GM12872 (cell line): ENCODE measurements at regions not wholly inside any gene's neighbourhood (a gene's known extent, or its start where the extent isn't known, plus 50 kb on each side); places are given as distances from the start of the nearest gene placed in this dataset.
A peak's percentile ranks its signal among the peaks of the same experiment; 100 is the strongest.

ENCODE experiments used
- CTCF ChIP-seq: IDR thresholded peaks from 3 replicates; pipeline ENCODE4 v1.5.1; 2011; ENCODE audit warnings: low read depth, mild to moderate bottlenecking, low read length, moderate library complexity; ENCODE audit not compliant: insufficient read depth

GRCh38 chr1:185681034-185681633, 53.1 kb upstream of the HMCN1 start:
- peak; percentile 56 for TF ChIP-seq CTCF

- no peak for TF ChIP-seq CTCF
Measured at GRCh38 chr1:185680453-185680852, 53.7 kb upstream of the HMCN1 start.

GRCh38 chr1:185679220-185679619, 55.0 kb upstream of the HMCN1 start:
- TF ChIP-seq CTCF = no peak

GRCh38 chr1:185676969-185677368, 57.2 kb upstream of the HMCN1 start:
- TF ChIP-seq CTCF = no peak

GRCh38 chr1:185674201-185674600, 60.0 kb upstream of the HMCN1 start:
- no peak for TF ChIP-seq CTCF

- no peak for TF ChIP-seq CTCF
Measured at GRCh38 chr1:185672719-185673360, 61.4 kb upstream of the HMCN1 start.

GRCh38 chr1:185670187-185670627, 64.0 kb upstream of the HMCN1 start:
- TF ChIP-seq CTCF = peak; percentile 38; the same call in 2 of the 3 replicates
